HCT116 (cell line): ENCODE measurements at regions not wholly inside any gene's neighbourhood (a gene's known extent, or its start where the extent isn't known, plus 50 kb on each side); places are given as distances from the start of the nearest gene placed in this dataset.
"Not testable (repeated sequence)": the region's sequence is repeated elsewhere in the genome, so short reads cannot be mapped to it uniquely, and the experiment has no call there.

Experiments
- ATAC-seq: fragments of 200-7000 bp; cut with Tn5 transposase; 2 replicates; pipeline ENCODE4 v1.9.1; 2020; ENCODE audit warnings: mild to moderate bottlenecking, moderate library complexity
- BruUV-seq: library from RNA; stranded (reverse); fragments of 400-500 nt; replicated peaks from 2 replicates; lab custom pipeline; 2021; lab: Mats Ljungman, UMichigan
- CTCF ChIA-PET: fragments of 300-600 bp; sonication (Branson Sonifier 250); formaldehyde crosslinking; loops from one replicate; lab custom pipeline; 2021; ENCODE audit warnings: antibody characterized with exemption; lab: Charles Lee
- POLR2A ChIA-PET: fragments of 300-600, 350-600 bp; sonication (Branson Sonifier 250); formaldehyde crosslinking; loops from one replicate; lab custom pipeline; 2021; ENCODE audit warnings: antibody characterized with exemption; lab: Charles Lee
- RAD21 ChIA-PET, 2 experiments: fragments of 300-600 bp; sonication (Branson Sonifier 250); formaldehyde crosslinking; loops; one replicate each; lab custom pipeline; 2023; ENCODE audit warnings: low total read pairs in 2 of 2; ENCODE audit not compliant: uncharacterized antibody in 2 of 2, unreplicated experiment in 2 of 2, low non-redundant PET in 1 of 2; lab: Charles Lee
- DNase-seq: peaks from one replicate; pipeline ENCODE4 v3.0.0-alpha.2; 2010; ENCODE audit warnings: low read depth, low spot score
- H2AFZ ChIP-seq: fragments of 200-600 bp; shearing (Covaris generic), sonication (generic); 2 replicates; pipeline ENCODE4 v1.6.1; 2017; ENCODE audit warnings: low read depth, mixed run types, mixed read lengths, antibody characterized with exemption, low read length; ENCODE audit not compliant: poor library complexity, severe bottlenecking
- H3K27ac ChIP-seq: 2 replicates; pipeline ENCODE4 v1.5.1; 2012; ENCODE audit warnings: low read depth, low read length
- H3K27me3 ChIP-seq: fragments of 200-600 bp; sonication (generic); 2 replicates; pipeline ENCODE4 v1.6.1; 2016; ENCODE audit warnings: mixed run types, low read length, mixed read lengths; ENCODE audit not compliant: insufficient read depth
- H3K36me3 ChIP-seq, 2 experiments: fragments of 200-500 bp in 1 of 2; fragments of 200-600 bp in 1 of 2; sonication (Bioruptor generic) in 1 of 2; sonication (generic) in 1 of 2; 2 replicates each; pipeline versions ENCODE4 v1.5.1 to v1.6.1; 2014 to 2016; ENCODE audit warnings: low read length in 2 of 2, inconsistent platforms in 1 of 2, mixed read lengths in 1 of 2, mixed run types in 1 of 2; ENCODE audit not compliant: insufficient read depth in 2 of 2, control insufficient read depth in 1 of 2
- H3K4me1 ChIP-seq, 2 experiments: fragments of 200-600 bp in 1 of 2; sonication (generic) in 1 of 2; 2 replicates each; pipeline versions ENCODE4 v1.5.1 to v1.6.1; 2012 to 2017; ENCODE audit warnings: low read length in 2 of 2, inconsistent platforms in 1 of 2, mild to moderate bottlenecking in 1 of 2, mixed read lengths in 1 of 2, mixed run types in 1 of 2, moderate library complexity in 1 of 2; ENCODE audit not compliant: insufficient read depth in 2 of 2, control insufficient read depth in 1 of 2
- H3K4me2 ChIP-seq: fragments of 200-600 bp; sonication (generic); 2 replicates; pipeline ENCODE4 v1.6.1; 2017; ENCODE audit warnings: mixed run types, low read length, mixed read lengths
- H3K4me3 ChIP-seq, 2 experiments: fragments of 200-600 bp in 1 of 2; sonication (generic) in 1 of 2; replicated peaks in 1 of 2; 2 replicates each; pipeline ENCODE4 v1.5.1; 2011 to 2016; ENCODE audit warnings: low read length in 2 of 2, control low read depth in 1 of 2, low read depth in 1 of 2, mild to moderate bottlenecking in 1 of 2, mixed read lengths in 1 of 2, mixed run types in 1 of 2
- H3K79me2 ChIP-seq: fragments of 200-600 bp; sonication (generic); 2 replicates; pipeline ENCODE4 v1.6.1; 2017; ENCODE audit warnings: mild to moderate bottlenecking, mixed run types, low read length, moderate library complexity, mixed read lengths; ENCODE audit not compliant: insufficient read depth
- H3K9ac ChIP-seq: fragments of 200-600 bp; sonication (generic); 2 replicates; pipeline ENCODE4 v1.6.1; 2016; ENCODE audit warnings: low read length, mixed read lengths
- H3K9me2 ChIP-seq: fragments of 200-600 bp; sonication (generic), shearing (Covaris generic); 2 replicates; pipeline ENCODE4 v1.6.1; 2017; ENCODE audit warnings: mixed run types, mild to moderate bottlenecking, moderate library complexity; ENCODE audit not compliant: insufficient read depth
- H3K9me3 ChIP-seq, 2 experiments: fragments of 200-500 bp in 1 of 2; fragments of 200-600 bp in 1 of 2; sonication (Bioruptor generic) in 1 of 2; sonication (generic) in 1 of 2; 2 replicates each; pipeline ENCODE4 v1.6.1; 2014 to 2017; ENCODE audit warnings: low read length in 2 of 2, mixed read lengths in 2 of 2, inconsistent platforms in 1 of 2, low read depth in 1 of 2, mild to moderate bottlenecking in 1 of 2, mixed run types in 1 of 2, moderate library complexity in 1 of 2; ENCODE audit not compliant: control insufficient read depth in 1 of 2, insufficient read depth in 1 of 2
- H4K20me1 ChIP-seq: fragments of 200-600 bp; sonication (generic), shearing (Covaris generic); 2 replicates; pipeline ENCODE4 v1.6.1; 2017; ENCODE audit warnings: mixed run types, mild to moderate bottlenecking, moderate library complexity; ENCODE audit not compliant: insufficient read depth
- ELF1 ChIP-seq: IDR thresholded peaks from 2 replicates; pipeline ENCODE4 v1.6.1; 2012; ENCODE audit warnings: low read depth, borderline replicate concordance
- EZH2phosphoT487 ChIP-seq: fragments of 200-600 bp; IDR thresholded peaks from 2 replicates; pipeline ENCODE4 v1.6.1; 2018; ENCODE audit warnings: antibody characterized with exemption, borderline replicate concordance
- FOSL1 ChIP-seq: IDR thresholded peaks from 2 replicates; pipeline ENCODE4 v1.6.1; 2012; ENCODE audit warnings: low read depth
- SIN3A ChIP-seq: IDR thresholded peaks from 2 replicates; pipeline ENCODE4 v1.6.1; 2012; ENCODE audit warnings: low read depth
- intact Hi-C: fragments of 100-400 bp; cut with micrococcal nuclease; formaldehyde crosslinking; loops from 2 replicates; pipeline ENCODE4 v1.10.0; 2022

DNA sequence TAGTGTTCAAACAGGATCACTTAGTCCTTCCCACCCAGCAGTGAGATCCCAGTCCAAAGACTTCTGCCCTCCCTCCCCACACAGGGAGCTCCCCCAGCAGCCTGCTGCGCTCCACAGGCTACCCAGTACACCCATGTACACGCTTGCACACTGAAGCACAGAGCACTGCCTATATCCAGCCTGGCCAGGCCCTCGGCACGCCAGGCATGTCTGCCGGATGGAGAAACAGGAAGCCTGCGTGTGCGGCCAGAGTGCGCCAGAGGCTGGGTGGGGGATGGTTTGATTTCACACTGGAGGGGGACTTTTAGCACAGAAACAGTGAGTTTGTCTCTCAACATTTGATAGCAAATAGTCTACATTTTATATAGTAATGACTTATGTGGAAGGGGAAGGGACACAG lies 833.5 kb upstream of the IGFBP7 start:
- POLR2A ChIA-PET = no interaction called here
- no peak overlapping the region for H3K27ac ChIP-seq
- H3K4me1 ChIP-seq = no peaks in the 10 kb centered on the region
- no peak for DNase-seq
- H3K4me3 ChIP-seq = no peak overlapping the region
- H3K27me3 ChIP-seq = no peaks in the 10 kb centered on the region
- no peaks in the 10 kb centered on the region for H3K36me3 ChIP-seq
- H3K9me2 ChIP-seq = no peaks in the 10 kb centered on the region
- BruUV-seq = no TSS peak
- no peak for TF ChIP-seq SIN3A
- TF ChIP-seq, all 23 proteins: peak for 0
- no peak overlapping the region for H3K9ac ChIP-seq
- H4K20me1 ChIP-seq = no peaks in the 10 kb centered on the region
- no peak overlapping the region for H2AFZ ChIP-seq
- RAD21 ChIA-PET = no interaction called here
- CTCF ChIA-PET = no interaction called here
- no peaks in the 10 kb centered on the region for H3K79me2 ChIP-seq
- H3K9me3 ChIP-seq = peaks cover 0 to 30% of the 10 kb centered on the region in 2 experiments; a peak in 3 of 4 replicates
- no peak overlapping the region for H3K4me2 ChIP-seq
- no peak for ATAC-seq
- intact Hi-C loops = no loop called here

DNA sequence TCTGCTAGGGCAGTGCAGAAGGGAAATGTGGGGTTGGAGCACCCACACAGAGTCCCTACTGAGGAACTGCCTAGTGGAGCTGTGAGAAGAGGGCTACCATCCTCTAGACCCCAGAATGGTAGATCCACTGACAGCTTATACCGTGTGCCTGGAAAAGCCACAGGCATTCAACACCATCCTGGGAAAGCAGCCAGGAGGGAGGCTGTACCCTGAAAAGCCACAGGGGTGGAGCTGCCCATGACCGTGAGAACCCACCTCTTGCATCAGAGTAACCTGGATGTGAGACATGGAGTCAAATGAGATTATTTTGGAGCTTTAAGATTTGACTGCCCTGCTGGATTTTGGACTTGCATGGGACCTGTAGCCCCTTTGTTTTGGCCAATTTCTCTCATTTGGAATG lies 827.1 kb upstream of the IGFBP7 start:
- H3K27ac ChIP-seq, POLR2A ChIA-PET, H2AFZ ChIP-seq, H3K9ac ChIP-seq, H3K4me2 ChIP-seq, H4K20me1 ChIP-seq, intact Hi-C loops, CTCF ChIA-PET, H3K4me1 ChIP-seq, ATAC-seq, H3K36me3 ChIP-seq, H3K79me2 ChIP-seq, H3K27me3 ChIP-seq, RAD21 ChIA-PET, DNase-seq, BruUV-seq, H3K9me2 ChIP-seq, H3K4me3 ChIP-seq: not testable (repeated sequence)
- peaks cover 4 to 14% of the 10 kb centered on the region in 2 experiments; a peak in 3 of 4 replicates for H3K9me3 ChIP-seq

DNA sequence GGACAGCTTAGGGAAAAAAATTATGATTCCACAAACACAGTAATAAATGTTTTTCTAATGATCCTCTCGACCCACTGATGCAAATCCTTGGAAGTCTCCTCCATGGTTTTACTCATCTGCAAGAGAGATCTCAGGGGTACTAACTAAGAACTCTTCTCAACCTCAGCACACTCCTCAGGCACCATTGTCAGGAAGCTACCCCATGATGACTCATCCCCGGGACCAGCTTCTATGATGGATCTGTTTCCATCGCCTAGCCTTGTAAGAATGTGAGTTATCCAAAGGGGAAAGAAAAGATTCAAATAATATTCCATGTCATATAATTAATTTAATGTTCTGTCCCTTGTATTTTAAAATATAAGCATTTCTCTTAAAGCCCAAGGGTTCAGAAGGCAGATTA lies 816.1 kb upstream of the IGFBP7 start:
- H3K27me3 ChIP-seq = no peaks in the 10 kb centered on the region
- no peak overlapping the region for H3K9ac ChIP-seq
- no peak overlapping the region for H3K4me3 ChIP-seq
- ChIA-PET RAD21 (no interaction called here), CTCF (no interaction called here), POLR2A (no interaction called here)
- no peaks in the 10 kb centered on the region for H3K79me2 ChIP-seq
- no peak for ATAC-seq
- no peaks in the 10 kb centered on the region for H4K20me1 ChIP-seq
- TF ChIP-seq FOSL1 (no peak), ELF1 (no peak), EZH2phosphoT487 (no peak)
- no peak overlapping the region for H2AFZ ChIP-seq
- DNase-seq = no peak
- peaks cover 0 to 15% of the 10 kb centered on the region in 2 experiments; a peak in 2 of 4 replicates for H3K9me3 ChIP-seq
- H3K4me1 ChIP-seq = no peaks in the 10 kb centered on the region
- BruUV-seq = no TSS peak
- H3K27ac ChIP-seq = no peak overlapping the region
- intact Hi-C loops = no loop called here
- H3K4me2 ChIP-seq = no peak overlapping the region
- no peaks in the 10 kb centered on the region for H3K9me2 ChIP-seq
- H3K36me3 ChIP-seq = no peaks in the 10 kb centered on the region
